ENCODE measurements at regions not wholly inside any gene's neighbourhood (a gene's known extent, or its start where the extent isn't known, plus 50 kb on each side); places are given as distances from the start of the nearest gene placed in this dataset.

- TF ChIP-seq CTCF (IDR thresholded peaks at IDR 0.05) = no peak
- DNase-seq (no peak), ATAC-seq (no peak)
- intact Hi-C loops (cut with DNase I, micrococcal nuclease) = no loop called here
- Histone ChIP-seq H3K4me3 (no peak overlapping the region), H3K9me3 (no peaks in the 10 kb centered on the region), H3K4me1 (ENCODE audit: low read depth) (no peaks in the 10 kb centered on the region), H3K36me3 (ENCODE audit: low read depth) (no peaks in the 10 kb centered on the region)
These were observed 62.2 kb upstream of the TP63 start for GRCh38 chr3:189568961-189569360.

GRCh38 chr3:189569473-189569872, 61.7 kb upstream of the TP63 start:
- Histone ChIP-seq H3K4me3 (no peak overlapping the region), H3K4me1 (ENCODE audit: low read depth) (no peaks in the 10 kb centered on the region), H3K9me3 (no peaks in the 10 kb centered on the region), H3K36me3 (ENCODE audit: low read depth) (no peaks in the 10 kb centered on the region)
- TF ChIP-seq CTCF (IDR thresholded peaks at IDR 0.05) = no peak
- intact Hi-C loops (cut with DNase I, micrococcal nuclease) = no loop called here
- DNase-seq (no peak), ATAC-seq (no peak)

GRCh38 chr3:189570916-189571315, 60.3 kb upstream of the TP63 start:
- Histone ChIP-seq H3K4me3 (no peak overlapping the region), H3K4me1 (ENCODE audit: low read depth) (no peaks in the 10 kb centered on the region), H3K36me3 (ENCODE audit: low read depth) (no peaks in the 10 kb centered on the region), H3K9me3 (no peaks in the 10 kb centered on the region)
- TF ChIP-seq CTCF (IDR thresholded peaks at IDR 0.05) = no peak
- DNase-seq = no peak
- no peak for ATAC-seq
- intact Hi-C loops (cut with DNase I, micrococcal nuclease) = no loop called here

- Histone ChIP-seq H3K9me3 (no peaks in the 10 kb centered on the region), H3K4me3 (no peak overlapping the region), H3K4me1 (ENCODE audit: low read depth) (no peaks in the 10 kb centered on the region), H3K36me3 (ENCODE audit: low read depth) (no peaks in the 10 kb centered on the region)
- intact Hi-C loops (cut with DNase I, micrococcal nuclease) = no loop called here
- TF ChIP-seq CTCF (IDR thresholded peaks at IDR 0.05) = no peak
- ATAC-seq = no peak
- no peak for DNase-seq
These were observed 58.9 kb upstream of the TP63 start for GRCh38 chr3:189572249-189572648.

GRCh38 chr3:189573004-189573403, 58.2 kb upstream of the TP63 start:
- Histone ChIP-seq H3K4me3 (no peak overlapping the region), H3K4me1 (ENCODE audit: low read depth) (no peaks in the 10 kb centered on the region), H3K36me3 (ENCODE audit: low read depth) (no peaks in the 10 kb centered on the region), H3K9me3 (no peaks in the 10 kb centered on the region)
- no peak for DNase-seq
- intact Hi-C loops (cut with DNase I, micrococcal nuclease) = no loop called here
- TF ChIP-seq CTCF (IDR thresholded peaks at IDR 0.05) = no peak
- ATAC-seq = no peak

- Histone ChIP-seq H3K4me1 (ENCODE audit: low read depth) (no peaks in the 10 kb centered on the region), H3K4me3 (no peak overlapping the region), H3K9me3 (no peaks in the 10 kb centered on the region), H3K36me3 (ENCODE audit: low read depth) (no peaks in the 10 kb centered on the region)
- TF ChIP-seq CTCF (IDR thresholded peaks at IDR 0.05) = no peak
- no peak for DNase-seq
- ATAC-seq = no peak
- intact Hi-C loops (cut with DNase I, micrococcal nuclease) = no loop called here
These were observed 54.7 kb upstream of the TP63 start for GRCh38 chr3:189576486-189576885.
